NK-92 treated with Interleukin-12 subunit alpha and Interleukin-12 subunit beta, amount 100 ng/mL, for 24 hours (cell line): ENCODE measurements at regions not wholly inside any gene's neighbourhood (a gene's known extent, or its start where the extent isn't known, plus 50 kb on each side); places are given as distances from the start of the nearest gene placed in this dataset.

Experiments
- DNase-seq: peaks from one replicate; lab custom pipeline; 2025; lab: John Stamatoyannopoulos, UW

DNA sequence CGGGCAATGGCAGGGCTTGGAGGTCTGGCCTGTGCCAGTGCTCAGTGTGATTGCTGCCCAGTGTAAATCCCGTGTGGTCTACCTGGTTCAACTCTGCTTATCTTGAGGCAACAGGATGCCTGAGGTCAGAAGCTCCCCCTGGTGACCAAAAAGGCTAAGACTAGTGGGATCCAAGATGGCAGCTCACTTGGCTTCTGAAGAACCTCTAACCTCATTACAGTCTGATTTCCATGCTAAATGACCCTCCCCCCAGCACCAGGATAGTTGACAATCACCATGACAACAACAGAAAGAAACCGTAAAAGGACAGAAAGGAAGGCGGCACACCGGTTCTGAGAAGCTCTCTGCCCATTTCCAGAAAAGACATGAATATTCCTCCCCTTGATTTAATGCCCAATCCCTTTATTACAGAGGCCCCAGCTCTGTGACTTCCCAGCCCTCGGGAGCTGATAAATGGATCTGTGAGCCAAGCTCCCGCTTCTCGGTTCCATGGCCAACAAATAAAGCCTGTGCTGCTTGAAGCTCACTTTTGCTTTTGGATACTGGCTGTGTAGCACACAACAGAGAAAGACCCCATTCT, 398.4 kb downstream of the CTTN start:
- DNase-seq: no peak

DNA sequence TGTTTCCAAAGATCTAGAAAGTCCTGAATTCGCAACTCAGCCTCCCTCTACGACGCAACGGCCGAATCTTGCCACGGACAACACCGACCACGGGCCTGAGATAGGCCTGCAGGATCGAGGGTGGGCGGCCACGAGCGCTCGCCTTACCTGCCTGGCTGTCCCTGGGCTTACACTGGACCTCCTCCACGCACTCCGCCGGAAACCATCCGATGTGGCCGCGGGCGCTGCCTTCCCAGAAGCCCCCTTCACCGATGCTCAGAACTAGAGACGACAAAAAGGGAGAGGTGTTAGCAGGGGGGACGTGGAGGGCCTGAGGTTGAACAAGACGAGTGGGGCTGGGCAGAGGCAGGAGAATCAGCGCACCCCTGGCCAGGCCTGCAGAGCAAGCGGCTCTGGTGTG, 400.0 kb downstream of the CTTN start:
- no peak for DNase-seq

DNA sequence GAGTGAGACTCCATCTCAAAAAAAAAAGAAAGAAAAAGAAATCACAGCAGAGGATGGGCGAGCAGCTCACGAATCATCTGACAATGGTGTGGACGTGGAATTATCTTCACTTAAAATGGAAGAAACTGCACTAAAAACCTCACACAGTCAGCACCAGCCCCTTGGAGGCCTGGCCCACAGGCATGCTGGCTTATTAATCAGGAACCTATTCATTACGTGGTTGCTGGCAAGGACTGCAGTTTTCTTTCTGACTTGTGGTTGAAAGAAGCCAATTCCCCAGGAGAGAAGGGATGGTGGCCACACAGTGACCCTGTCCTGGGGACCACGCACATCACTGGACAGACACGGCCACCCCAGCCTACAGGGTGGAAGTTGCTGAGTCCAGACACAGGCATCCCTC, 401.1 kb downstream of the CTTN start:
- DNase-seq: no peak

DNA sequence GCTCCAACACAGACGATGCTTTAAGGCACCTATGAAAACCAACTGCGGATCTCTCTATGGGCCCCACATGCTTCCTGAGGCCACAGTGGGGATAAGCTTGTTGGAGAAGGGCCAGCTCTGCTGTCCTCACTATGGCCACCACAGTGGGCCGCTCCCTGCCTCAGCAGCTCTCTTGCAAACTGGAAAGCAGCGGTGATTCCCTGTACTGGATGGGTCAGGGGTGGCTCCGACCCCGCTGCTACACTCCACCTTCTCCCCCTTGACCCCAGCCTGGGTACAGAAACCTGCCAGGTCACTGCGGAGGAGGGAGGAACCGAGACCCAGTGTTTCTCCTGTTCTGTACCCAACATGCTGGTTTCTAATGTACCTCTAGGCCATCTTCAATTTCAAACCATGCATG, 403.9 kb downstream of the CTTN start:
- DNase-seq: no peak

DNA sequence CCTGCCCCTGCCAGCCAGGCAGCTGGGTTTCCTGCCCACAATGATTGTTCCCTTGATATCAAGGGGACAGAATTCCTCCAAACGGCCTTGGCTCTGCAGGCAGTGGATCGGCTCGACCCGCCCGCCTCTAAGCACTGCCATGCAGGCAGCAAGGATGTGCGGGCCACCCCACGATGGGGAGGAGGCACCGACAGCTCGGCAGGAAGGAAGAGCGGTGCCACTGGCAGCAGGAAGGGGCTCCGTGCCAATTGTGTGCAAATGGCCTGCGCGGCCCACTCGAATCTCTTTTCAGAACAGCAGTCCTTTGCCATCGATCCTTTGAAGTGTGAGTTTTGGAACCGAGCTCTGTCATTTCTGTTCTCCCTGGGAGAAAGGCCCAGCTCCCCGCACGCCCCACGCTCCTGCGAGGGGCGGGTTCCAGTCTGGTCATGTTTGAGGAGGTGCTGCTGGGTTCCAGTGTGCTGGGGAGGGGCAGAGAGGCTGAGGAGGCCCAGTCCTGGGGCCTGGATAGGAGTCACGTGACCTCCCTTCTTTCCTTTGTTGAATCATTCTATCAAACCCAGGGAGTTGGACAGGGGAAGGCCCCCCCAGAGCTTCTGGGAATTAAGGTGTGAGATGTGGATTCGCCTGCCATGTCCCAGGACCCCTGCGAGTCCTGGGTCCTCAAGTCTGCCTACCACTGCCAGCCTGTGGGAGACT, 406.0 kb downstream of the CTTN start:
- no peak for DNase-seq

DNA sequence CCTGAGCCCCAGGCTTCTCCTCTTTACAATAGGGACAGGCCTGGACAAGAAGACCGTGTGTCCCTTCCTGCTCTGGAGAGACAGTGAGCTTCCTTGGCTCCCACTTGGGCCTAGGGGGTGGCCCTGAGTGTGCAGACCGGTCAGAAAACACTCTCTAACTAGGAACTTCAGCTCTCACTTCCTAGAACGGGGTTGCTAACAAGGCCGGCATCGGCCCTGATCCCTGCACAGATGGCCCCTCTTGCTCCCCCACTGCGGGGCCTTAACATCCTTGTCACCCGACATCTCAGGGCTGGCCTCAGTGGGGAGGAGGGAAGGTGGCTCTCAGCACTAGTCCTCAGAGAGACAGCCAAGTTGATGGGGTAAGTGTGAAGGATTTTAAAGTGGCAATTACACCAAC, 406.9 kb downstream of the CTTN start:
- no peak for DNase-seq

DNA sequence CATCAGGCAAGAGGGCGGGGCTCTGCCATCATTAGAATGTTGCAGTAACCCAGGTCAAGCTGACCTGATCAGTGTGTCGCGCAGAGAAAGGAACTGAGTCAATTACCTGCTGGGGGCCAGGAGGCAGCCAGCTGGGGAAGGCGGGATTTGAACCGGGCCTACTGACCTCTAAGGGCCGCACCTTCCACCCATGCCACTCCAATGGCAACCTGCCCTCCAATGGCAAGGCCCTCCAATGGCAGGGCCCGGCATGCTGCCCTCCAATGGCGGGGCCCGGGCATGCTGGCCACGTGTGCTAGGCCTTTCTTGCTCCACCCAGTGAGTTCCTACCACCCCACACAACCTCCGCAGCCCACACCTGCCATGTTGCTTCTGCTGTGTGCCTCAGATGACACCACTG, 407.6 kb downstream of the CTTN start:
- DNase-seq: no peak

DNA sequence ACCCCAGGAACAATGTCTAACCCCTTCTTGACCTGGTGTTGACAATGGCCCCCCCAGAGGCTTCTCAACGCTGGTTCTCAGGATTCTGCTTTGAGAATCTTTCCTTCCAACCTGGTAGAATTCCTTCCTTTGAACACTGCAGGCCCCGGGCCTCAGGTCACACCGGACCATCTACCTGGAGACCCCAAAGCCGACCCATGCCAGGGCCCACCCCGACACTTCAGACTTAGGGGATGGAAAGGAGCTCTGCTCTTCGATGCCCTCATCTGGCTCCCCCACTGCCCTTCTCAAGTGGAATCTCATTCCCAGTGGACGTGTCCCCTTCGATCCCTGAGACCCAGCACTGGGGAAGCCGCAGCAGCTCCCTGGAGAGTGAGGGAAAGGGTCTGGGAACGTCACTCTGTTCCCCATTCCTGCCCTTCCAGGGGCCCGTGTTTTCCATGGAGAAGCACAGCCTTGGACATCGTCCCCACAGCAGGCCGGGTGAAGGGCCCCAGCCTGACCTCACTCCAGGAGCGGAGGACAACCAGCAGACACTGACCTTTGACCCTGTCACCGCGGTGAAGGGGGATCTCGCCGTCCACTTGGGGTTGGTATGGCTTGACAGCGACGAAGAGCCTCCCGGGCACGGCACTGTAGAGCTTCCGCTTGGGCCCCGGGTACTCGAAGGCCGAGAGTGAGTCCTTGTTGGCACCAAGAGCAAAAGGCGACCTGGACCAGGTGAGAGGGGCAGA, 408.3 kb downstream of the CTTN start:
- DNase-seq: no peak

DNA sequence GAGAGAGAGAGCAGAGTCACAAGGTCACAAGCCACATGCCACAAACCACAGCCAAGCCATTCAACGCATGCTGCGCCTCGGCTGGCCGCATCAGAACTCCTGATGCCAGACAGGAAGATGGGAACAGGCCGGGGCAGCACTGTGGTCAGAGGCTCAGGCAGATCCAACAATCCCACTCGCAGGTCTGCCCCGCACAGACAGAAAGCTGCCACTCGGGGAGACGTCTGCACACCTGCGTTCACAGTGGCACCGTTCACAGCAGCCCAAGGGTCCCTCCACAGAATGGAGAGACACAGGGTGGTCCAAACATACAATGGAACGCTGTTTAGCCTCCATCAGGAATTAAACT, 408.8 kb downstream of the CTTN start:
- no peak for DNase-seq

DNA sequence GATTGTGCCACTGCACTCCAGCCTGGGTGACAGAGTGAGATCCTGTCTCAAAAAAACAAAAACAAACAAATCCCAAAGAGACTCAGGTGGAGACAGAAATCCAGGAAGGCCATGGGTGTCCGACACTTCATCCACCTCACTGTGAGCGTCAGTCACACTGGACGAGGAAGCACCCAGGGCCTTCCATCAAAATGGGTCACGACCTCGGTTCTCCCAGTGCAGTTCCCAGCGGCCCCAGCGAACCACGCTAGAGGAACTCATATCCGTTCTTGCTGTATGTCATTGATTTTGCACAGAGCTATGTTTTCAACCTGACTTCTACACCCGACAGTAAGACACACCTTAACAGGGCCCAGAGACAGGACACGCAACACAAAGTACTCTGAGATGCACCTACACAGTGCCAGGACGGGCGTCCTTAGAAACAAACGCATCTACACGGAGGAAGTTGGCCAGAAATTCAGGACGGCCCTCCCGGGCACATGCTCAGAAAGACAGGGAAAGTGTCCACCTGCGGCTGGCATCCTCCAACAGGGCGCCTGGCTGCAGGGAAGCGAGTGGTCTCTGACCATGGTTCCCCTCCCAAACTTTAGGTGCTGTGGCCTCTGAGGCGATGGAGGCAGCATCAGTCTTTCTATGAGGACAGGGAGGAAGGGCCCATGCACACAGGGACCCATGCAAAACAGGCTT, 410.5 kb downstream of the CTTN start:
- no peak for DNase-seq

DNA sequence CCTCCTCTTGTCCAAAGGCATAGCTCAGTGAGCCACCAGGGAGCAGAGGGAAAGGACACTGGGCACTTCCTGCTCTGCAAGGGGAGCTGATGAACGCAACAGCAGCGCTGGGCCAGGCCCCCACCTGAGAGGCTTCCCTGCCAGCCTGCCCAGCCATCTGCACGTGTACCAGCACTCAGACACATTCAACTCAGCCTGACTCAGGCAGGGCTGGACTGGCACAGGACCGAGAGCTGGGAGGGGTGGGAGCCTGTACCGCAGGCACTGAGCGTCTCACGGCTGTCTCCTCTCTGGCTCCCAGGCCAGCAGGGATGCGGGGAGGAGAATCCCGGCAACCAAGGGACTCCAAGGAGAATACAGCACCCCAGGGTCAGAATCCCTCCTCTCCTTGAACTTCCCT, 411.8 kb downstream of the CTTN start:
- no peak for DNase-seq

DNA sequence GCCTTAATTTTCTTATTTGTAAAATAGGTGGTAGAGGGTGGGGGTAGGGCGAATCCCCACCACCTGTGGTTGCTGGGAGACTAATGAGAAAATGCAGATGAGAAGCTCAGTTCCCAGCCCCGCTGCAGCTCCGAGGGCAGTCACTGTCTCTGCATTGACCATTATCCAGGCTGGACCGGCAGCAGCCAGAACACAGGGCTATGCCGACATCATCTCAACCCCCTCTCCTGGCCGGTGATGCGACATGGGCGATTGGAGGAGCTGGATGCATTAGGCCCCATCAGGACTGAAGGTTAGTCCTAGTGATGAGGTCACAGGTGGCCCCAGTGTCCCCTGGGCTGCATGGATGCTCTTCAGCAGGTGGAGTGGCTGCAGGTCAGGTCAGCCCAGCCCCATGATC, 412.4 kb downstream of the CTTN start:
- DNase-seq: no peak

DNA sequence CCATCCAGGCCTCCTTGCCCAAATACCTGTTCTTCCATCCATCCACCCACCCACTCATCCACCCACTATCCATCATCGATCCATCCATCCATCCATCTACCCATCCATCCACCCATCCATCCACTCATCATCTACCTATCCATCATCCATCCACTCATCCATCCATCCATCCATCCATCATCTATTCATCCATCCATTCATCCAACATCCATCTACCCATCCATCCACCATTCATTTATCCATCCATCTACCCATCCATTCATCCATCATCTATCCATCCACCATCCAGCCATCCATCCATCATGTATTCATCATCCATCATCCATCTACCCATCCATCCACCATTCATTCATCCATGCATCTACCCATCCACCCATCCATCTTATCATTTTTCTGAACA, 413.2 kb downstream of the CTTN start:
- DNase-seq: no peak

DNA sequence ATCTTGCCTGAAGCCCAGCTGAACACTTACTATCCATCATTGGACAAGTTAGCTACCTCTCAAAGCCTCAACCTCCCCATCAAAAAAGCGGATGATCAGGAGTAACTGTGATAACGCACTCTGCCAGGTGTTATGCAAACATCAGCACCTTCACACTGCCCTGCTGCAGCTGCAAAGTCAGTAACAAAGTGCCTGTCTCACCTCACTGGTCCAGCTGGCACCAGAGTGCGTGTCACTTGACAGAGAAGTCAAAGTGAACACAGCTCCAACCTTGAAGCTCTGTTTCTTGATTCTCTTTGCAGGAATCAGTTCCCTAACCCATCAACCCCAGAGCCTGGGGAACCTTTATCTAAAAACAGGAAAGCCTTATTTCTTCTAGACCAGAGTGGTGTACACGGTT, 413.6 kb downstream of the CTTN start:
- no peak for DNase-seq

DNA sequence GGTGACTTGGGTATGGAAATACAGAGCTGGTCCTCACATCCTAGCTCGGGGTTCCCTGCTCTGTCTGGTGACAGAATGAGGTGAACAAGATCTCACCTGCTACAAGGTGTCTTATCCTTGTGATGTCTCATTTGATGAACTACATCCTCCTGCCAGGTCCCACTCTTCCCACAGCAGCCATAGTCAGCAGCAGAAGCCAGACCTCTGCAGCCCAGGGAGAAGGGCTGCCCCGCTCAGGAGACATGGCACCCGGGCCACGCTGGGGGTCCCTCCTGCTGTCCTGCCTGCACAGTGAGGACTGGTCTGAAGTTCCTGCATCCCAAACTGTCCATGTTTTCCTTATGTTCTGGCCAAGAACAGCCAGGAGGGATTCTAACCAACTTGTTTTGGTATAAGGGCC, 414.1 kb downstream of the CTTN start:
- DNase-seq: no peak

DNA sequence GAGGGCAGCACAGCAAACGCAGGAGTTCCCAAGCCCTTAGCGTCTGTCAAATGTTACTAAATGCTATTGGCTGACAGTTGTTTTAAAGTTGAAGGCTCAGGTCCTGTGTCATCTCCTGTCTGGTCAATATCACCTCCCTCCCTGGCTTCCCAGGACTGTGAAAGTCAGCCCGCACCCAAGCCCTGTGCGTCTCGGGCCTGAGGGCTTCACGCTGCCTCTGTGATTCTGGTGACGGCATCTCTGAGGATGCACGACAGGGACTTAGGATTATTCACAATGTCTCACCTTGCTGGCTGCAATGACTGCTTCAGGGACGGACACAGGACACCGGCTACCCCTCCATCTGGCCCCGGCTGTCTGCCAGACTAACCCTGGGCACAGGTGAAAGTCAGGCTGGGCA, 415.3 kb downstream of the CTTN start:
- no peak for DNase-seq

DNA sequence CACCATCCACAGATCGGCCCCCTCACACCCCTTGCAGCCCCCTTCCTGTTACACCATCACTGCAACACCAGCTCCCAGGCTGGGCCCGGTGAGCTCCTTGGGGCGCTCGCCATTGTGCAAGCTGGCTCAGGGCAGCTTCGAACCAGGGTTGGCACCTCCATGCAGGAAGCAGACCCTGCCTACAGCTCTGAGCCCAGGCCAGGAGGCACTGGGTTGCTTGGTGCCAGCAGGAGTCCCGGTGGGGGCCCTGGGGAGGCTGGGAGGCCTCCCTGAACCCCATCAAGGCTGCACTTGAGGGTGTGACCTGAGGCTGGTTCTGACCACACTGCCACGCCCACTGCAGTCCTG, 417.1 kb downstream of the CTTN start:
- DNase-seq: no peak

DNA sequence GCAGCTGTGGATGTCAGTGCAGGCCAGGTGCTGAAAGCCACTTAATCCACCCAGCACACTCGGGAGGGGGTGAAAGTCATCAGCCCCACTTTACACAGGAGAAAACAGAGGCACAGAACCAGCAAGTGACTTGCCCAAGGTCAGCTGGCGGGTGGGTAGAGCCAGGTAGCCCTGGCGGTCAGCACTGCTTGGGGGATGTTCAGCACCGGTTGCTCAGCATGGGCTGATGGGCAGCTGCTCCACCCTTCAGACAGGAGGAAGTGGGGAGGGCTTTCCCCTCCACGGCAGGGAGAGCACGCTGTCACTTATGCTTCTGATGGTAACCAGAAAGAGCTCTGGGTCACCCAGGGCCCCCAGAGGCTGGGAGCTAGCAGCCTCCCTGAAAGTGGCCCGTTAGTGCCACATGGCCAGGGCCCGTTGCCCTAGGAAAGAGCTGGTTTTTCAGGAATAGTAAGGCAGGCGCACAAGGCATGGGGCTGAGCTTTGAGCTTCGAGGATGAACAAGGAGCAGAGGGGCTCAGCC, 417.9 kb downstream of the CTTN start:
- no peak for DNase-seq

DNA sequence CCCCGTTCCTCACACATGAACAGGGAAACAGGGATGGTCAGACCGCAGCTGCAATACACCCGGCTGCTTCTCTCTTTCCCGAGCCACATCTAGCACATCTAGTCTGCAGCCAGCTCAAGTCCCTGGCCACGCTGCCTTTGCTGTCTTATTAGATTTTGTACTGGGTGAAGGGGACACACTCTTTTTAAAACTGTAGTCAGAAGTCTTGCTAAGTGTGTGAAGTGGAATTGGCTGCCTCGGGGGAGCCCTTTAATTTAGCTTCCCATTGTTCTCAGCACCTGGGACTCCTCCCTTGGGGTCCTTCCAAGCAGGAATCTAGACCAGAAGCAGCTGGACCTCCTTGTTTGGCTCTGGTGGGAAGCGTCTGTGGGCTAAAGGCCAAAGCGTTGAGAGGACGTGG, 420.0 kb downstream of the CTTN start:
- DNase-seq: no peak

DNA sequence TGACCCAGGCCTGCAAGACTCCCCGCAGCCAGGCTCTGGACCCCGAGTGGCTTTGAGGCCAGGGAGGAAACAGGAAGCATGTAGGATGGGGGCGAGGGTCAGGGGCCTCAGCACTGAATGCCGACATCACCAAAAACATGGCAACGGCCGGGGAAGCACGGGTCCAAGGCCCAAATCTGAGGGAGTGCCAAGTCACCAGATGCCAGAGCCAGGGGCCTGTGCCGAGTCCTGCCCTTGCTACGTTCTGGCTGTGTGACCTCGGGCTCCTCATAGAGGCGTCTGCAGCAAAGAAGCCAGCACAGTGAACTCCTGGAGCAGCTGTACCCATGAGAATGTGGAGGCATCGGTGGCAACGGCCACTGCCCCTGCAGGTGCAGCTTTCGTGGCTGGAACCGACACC, 420.7 kb downstream of the CTTN start:
- DNase-seq: no peak

DNA sequence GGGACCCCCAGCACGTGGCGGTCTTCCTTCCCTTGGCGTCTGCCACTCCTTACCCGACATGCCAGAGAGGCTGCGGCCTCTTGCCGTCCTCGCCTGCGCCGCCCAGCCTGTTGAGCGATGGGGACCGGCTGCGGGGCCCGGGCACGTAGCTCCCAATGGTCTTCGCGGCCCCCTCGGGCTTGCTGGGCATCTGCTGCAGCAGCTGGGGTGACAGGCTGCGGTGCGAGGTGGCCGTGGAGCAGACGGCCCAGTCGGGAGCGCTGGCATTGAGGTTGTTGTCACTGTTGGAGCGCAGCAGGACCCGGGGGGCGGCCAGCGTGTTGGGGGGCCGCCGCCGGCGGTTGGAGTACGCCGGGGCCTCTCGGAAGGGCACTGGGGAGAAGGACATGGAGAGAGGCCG, 422.0 kb downstream of the CTTN start:
- no peak for DNase-seq

DNA sequence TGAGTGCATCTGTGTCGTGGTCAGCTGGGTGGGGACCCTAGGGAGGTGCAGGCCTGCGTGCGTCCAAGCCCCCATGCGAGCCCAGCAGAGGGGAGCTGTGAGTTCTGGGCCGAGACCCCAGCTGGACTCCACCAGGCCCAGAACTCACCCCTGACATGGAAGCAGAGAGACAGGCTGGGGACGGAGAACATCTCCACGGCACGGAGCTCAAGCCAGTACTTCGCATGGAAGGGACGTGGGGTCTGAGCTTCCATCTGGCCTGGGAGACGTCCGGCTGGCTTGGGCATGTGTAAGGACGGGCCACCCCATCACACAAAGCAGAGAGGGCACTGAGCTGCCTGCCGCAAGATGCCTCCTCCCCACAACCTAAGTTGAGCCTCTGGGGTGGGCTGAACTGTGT, 422.4 kb downstream of the CTTN start:
- no peak for DNase-seq

DNA sequence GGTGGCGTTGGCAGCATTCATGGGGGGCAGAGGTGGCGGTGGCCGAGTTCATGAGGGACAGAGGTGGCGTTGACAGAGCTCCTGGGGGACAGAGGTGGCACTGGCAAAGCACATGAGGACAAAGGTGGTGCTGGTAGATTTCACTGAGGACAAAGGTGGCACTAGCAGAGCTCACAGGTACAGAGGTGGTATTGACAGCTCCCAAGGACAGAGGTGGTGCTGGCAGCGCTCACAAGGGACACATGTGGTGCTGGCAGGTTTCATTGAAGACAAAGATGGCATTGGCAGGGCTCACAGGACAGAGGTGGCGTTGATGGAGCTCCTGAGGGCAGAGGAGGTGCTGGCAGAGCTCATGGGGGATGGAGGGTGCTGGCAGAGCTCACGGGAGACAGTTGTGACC, 425.4 kb downstream of the CTTN start:
- no peak for DNase-seq
